Stomach (tissue), 4 donors: ENCODE measurements at regions not wholly inside any gene's neighbourhood (a gene's known extent, or its start where the extent isn't known, plus 50 kb on each side); places are given as distances from the start of the nearest gene placed in this dataset.

Source experiments
- POLR2A ChIP-seq, 4 donors: fragments of 450-650 bp; IDR thresholded peaks; one replicate each; pipeline ENCODE4 v1.6.1; 2016; ENCODE audit warnings: antibody characterized with exemption in 4 of 4, control low read depth in 2 of 4, mild to moderate bottlenecking in 1 of 4, moderate library complexity in 1 of 4
- TF ChIP-seq, protein P1 (sequence below), 7 experiments: fragments of 450-650 bp in 4 of 7; fragments of 200-600 bp in 3 of 7; sonication (generic) in 3 of 7; IDR thresholded peaks; one replicate each; pipeline ENCODE4 v1.5.1; 2016 to 2019; ENCODE audit warnings: antibody characterized with exemption in 7 of 7, control low read depth in 2 of 7, mild to moderate bottlenecking in 1 of 7

DNA sequence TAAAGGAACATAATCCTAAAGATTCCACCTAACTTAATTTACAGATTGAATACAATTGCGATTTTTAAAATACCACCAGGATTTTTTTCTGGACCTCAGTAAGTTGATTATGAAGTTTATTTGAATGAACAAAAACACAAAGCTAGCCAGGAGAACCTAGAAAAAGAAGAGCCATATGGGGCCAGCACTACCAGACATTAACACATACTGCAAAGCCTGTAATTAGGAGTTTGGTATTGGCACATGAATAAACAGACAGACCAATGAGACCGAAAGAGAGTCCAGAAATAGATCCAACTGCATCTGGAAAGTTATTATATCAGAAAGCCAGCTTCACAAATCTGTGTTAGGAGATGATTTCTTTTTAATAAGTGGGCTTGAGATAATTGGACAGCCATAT, 105.5 kb upstream of the CHST15 start:
- TF ChIP-seq, protein P1, sequence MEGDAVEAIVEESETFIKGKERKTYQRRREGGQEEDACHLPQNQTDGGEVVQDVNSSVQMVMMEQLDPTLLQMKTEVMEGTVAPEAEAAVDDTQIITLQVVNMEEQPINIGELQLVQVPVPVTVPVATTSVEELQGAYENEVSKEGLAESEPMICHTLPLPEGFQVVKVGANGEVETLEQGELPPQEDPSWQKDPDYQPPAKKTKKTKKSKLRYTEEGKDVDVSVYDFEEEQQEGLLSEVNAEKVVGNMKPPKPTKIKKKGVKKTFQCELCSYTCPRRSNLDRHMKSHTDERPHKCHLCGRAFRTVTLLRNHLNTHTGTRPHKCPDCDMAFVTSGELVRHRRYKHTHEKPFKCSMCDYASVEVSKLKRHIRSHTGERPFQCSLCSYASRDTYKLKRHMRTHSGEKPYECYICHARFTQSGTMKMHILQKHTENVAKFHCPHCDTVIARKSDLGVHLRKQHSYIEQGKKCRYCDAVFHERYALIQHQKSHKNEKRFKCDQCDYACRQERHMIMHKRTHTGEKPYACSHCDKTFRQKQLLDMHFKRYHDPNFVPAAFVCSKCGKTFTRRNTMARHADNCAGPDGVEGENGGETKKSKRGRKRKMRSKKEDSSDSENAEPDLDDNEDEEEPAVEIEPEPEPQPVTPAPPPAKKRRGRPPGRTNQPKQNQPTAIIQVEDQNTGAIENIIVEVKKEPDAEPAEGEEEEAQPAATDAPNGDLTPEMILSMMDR (IDR thresholded peaks at IDR 0.05), result no peak
- TF ChIP-seq POLR2A (IDR thresholded peaks at IDR 0.05), result no peak
